GM23338 (cell line): ENCODE measurements at regions not wholly inside any gene's neighbourhood (a gene's known extent, or its start where the extent isn't known, plus 50 kb on each side); places are given as distances from the start of the nearest gene placed in this dataset.

Experiments used
- ATAC-seq: fragments of 200-7000 bp; cut with Tn5 transposase; 3 replicates; pipeline ENCODE4 v1.9.1; 2020
- DNase-seq: peaks from one replicate; pipeline ENCODE4 v3.0.0-alpha.2; 2015; ENCODE audit warnings: low spot score
- H2AFZ ChIP-seq: fragments of 200-600 bp; sonication (generic); 2 replicates; pipeline ENCODE4 v1.8.0; 2016; ENCODE audit warnings: antibody characterized with exemption, mild to moderate bottlenecking, moderate library complexity
- H3F3A ChIP-seq: fragments of 200-600 bp; sonication (generic); replicated peaks from 2 replicates; pipeline ENCODE4 v1.8.0; 2017; ENCODE audit warnings: antibody characterized with exemption, mixed run types, low read depth
- H3K27ac ChIP-seq: fragments of 200-600 bp; sonication (generic); 2 replicates; pipeline ENCODE4 v1.6.1; 2016; ENCODE audit warnings: low read depth
- H3K27me3 ChIP-seq: fragments of 200-600 bp; sonication (generic); 2 replicates; pipeline ENCODE4 v1.8.0; 2016; ENCODE audit warnings: mild to moderate bottlenecking, mixed run types, moderate library complexity; ENCODE audit not compliant: insufficient read depth
- H3K36me3 ChIP-seq: fragments of 200-600 bp; sonication (generic); 2 replicates; pipeline ENCODE4 v1.8.0; 2016; ENCODE audit warnings: mild to moderate bottlenecking; ENCODE audit not compliant: insufficient read depth
- H3K4me1 ChIP-seq: fragments of 200-600 bp; sonication (generic); 2 replicates; pipeline ENCODE4 v1.8.0; 2016; ENCODE audit warnings: mild to moderate bottlenecking, moderate library complexity; ENCODE audit not compliant: insufficient read depth
- H3K4me2 ChIP-seq: fragments of 200-600 bp; sonication (generic); 2 replicates; pipeline ENCODE4 v1.7.1; 2017; ENCODE audit warnings: mixed run types
- H3K4me3 ChIP-seq: fragments of 200-600 bp; sonication (generic); 2 replicates; pipeline ENCODE4 v1.6.1; 2016; ENCODE audit warnings: mixed run types
- H3K79me2 ChIP-seq: fragments of 200-600 bp; sonication (generic); replicated peaks from 2 replicates; pipeline ENCODE4 v1.8.0; 2017; ENCODE audit warnings: mild to moderate bottlenecking; ENCODE audit not compliant: insufficient read depth
- H3K9me2 ChIP-seq: fragments of 200-600 bp; sonication (generic); 2 replicates; pipeline ENCODE4 v1.8.0; 2017; ENCODE audit not compliant: insufficient read depth
- H4K20me1 ChIP-seq: fragments of 200-600 bp; sonication (generic); replicated peaks from 2 replicates; pipeline ENCODE4 v1.8.0; 2017; ENCODE audit warnings: mild to moderate bottlenecking; ENCODE audit not compliant: insufficient read depth
- H3K27ac Mint-ChIP-seq: 2 replicates; pipeline ENCODE4 v1.8.0; 2020; ENCODE audit warnings: inconsistent platforms, mild to moderate bottlenecking, moderate library complexity, mixed read lengths
- H3K27me3 Mint-ChIP-seq: 3 replicates; pipeline ENCODE4 v1.8.0; 2022; ENCODE audit warnings: low read depth, mild to moderate bottlenecking, moderate library complexity, mixed read lengths, inconsistent platforms; ENCODE audit not compliant: insufficient read depth, poor library complexity
- H3K36me3 Mint-ChIP-seq: 3 replicates; pipeline ENCODE4 v1.8.0; 2021; ENCODE audit warnings: low read depth, mild to moderate bottlenecking, inconsistent platforms, moderate library complexity, mixed read lengths
- H3K4me1 Mint-ChIP-seq: 3 replicates; pipeline ENCODE4 v1.8.0; 2020; ENCODE audit warnings: mild to moderate bottlenecking, inconsistent platforms, mixed read lengths
- H3K4me3 Mint-ChIP-seq: 3 replicates; pipeline ENCODE4 v1.8.0; 2021; ENCODE audit warnings: moderate library complexity, mild to moderate bottlenecking, inconsistent platforms, mixed read lengths
- H3K9me3 Mint-ChIP-seq: 3 replicates; pipeline ENCODE4 v1.8.0; 2020; ENCODE audit warnings: moderate library complexity, mild to moderate bottlenecking, inconsistent platforms, mixed read lengths
- CREB1 ChIP-seq: fragments of 250-450 bp; sonication (Bioruptor Pico); IDR thresholded peaks from 2 replicates; pipeline ENCODE4 v1.5.0; 2020; ENCODE audit warnings: low read depth, mild to moderate bottlenecking, moderate library complexity
- EZH2 ChIP-seq: fragments of 200-600 bp; sonication (generic); IDR thresholded peaks from one replicate; pipeline ENCODE4 v1.8.0; 2017; ENCODE audit warnings: antibody characterized with exemption, mild to moderate bottlenecking, low read depth; ENCODE audit not compliant: unreplicated experiment
- EZH2phosphoT487 ChIP-seq: fragments of 200-600 bp; sonication (generic); IDR thresholded peaks from one replicate; pipeline ENCODE4 v1.8.1; 2018; ENCODE audit warnings: antibody characterized with exemption; ENCODE audit not compliant: unreplicated experiment
- JUNB ChIP-seq: IDR thresholded peaks from one replicate; pipeline ENCODE4 v1.6.1; 2016; ENCODE audit warnings: antibody characterized with exemption; ENCODE audit not compliant: unreplicated experiment
- NANOG ChIP-seq: IDR thresholded peaks from 2 replicates; pipeline ENCODE4 v1.6.1; 2016; ENCODE audit warnings: antibody characterized with exemption, borderline replicate concordance
- POLR2AphosphoS5 ChIP-seq: IDR thresholded peaks from 2 replicates; pipeline ENCODE4 v1.6.1; 2016; ENCODE audit warnings: antibody characterized with exemption, low read depth
- STAT1 ChIP-seq: IDR thresholded peaks from one replicate; pipeline ENCODE4 v1.6.1; 2016; ENCODE audit warnings: antibody characterized with exemption; ENCODE audit not compliant: unreplicated experiment
- ZNF114 ChIP-seq: fragments of 250-450 bp; sonication (Bioruptor Pico); IDR thresholded peaks from 2 replicates; pipeline ENCODE4 v1.5.0; 2020; ENCODE audit warnings: mild to moderate bottlenecking, moderate library complexity
- ZNF331 ChIP-seq: fragments of 250-450 bp; sonication (Bioruptor Pico); IDR thresholded peaks from 2 replicates; pipeline ENCODE4 v1.5.0; 2020; ENCODE audit warnings: low read depth, mild to moderate bottlenecking, moderate library complexity
- TF ChIP-seq, protein P1 (sequence below), 2 experiments: fragments of 200-600 bp in 1 of 2; sonication (generic) in 1 of 2; conservative IDR thresholded peaks; 2 replicates each; pipeline versions ENCODE4 v1.5.1 to v1.6.1; 2016 to 2017; ENCODE audit warnings: antibody characterized with exemption in 2 of 2, low read depth in 2 of 2, mild to moderate bottlenecking in 2 of 2, moderate library complexity in 1 of 2
- TF ChIP-seq, protein P2 (sequence below): IDR thresholded peaks from 2 replicates; pipeline ENCODE4 v1.6.1; 2016; ENCODE audit warnings: antibody characterized with exemption
- TF ChIP-seq, protein P3 (sequence below): IDR thresholded peaks from one replicate; pipeline ENCODE4 v1.6.1; 2018; ENCODE audit warnings: antibody characterized with exemption; ENCODE audit not compliant: unreplicated experiment

DNA sequence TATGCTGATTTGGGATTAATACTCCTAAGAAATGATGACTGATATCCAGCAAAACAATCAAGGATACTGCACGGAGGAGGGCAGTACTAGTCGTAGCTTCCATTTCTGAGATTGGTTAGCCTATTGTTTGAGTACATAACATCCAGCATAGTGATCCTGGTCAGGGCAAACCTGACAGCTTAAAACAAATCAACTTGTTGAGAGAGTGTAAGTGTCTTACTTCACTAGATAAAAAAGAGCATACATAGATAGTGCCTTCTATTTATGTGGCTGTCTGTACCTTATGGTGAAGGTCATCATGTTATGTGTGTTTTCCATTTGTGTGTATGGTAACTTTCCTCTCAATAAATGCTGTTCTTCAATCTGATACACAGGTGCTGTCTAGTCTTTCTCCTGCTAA is 228.4 kb downstream of the PTGER3 start (continued):
- TF ChIP-seq, protein P1, sequence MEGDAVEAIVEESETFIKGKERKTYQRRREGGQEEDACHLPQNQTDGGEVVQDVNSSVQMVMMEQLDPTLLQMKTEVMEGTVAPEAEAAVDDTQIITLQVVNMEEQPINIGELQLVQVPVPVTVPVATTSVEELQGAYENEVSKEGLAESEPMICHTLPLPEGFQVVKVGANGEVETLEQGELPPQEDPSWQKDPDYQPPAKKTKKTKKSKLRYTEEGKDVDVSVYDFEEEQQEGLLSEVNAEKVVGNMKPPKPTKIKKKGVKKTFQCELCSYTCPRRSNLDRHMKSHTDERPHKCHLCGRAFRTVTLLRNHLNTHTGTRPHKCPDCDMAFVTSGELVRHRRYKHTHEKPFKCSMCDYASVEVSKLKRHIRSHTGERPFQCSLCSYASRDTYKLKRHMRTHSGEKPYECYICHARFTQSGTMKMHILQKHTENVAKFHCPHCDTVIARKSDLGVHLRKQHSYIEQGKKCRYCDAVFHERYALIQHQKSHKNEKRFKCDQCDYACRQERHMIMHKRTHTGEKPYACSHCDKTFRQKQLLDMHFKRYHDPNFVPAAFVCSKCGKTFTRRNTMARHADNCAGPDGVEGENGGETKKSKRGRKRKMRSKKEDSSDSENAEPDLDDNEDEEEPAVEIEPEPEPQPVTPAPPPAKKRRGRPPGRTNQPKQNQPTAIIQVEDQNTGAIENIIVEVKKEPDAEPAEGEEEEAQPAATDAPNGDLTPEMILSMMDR (conservative IDR thresholded peaks at IDR 0.05; ENCODE audit: low read depth in 2 of 2): no peak
- no peak for TF ChIP-seq EZH2phosphoT487
- TF ChIP-seq ZNF114 (CRISPR knock-in tag): no peak
- TF ChIP-seq CREB1 (CRISPR knock-in tag): no peak
- TF ChIP-seq NANOG: no peak
- no peak for TF ChIP-seq EZH2

DNA sequence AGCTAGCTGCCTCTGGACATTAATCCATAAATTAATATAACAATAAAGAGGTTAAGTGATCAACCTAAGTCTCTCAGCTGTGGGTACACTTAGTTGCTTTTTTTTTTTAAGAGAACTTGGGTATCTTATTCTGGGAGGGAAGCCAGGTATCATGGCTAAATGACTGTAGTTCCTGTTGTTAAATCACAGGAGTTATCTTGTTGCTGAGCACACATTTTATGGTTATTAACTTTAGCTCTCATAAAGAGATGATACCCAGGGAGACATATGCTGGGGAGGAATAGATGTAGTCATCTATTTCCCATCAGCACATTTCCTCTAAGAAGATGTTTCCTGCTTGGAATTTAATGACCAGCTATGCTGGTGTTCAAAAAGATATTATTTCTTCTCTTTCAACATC is 227.8 kb downstream of the PTGER3 start:
- H3K36me3 ChIP-seq: no peaks in the 10 kb centered on the region
- no peaks in the 10 kb centered on the region; the same call in 1 of the 2 replicates for H3K4me1 ChIP-seq
- H3K9me2 ChIP-seq: no peaks in the 10 kb centered on the region
- no peak overlapping the region for H3K27ac ChIP-seq
- no peak overlapping the region for H3K4me2 ChIP-seq
- H3K27me3 Mint-ChIP-seq: no peaks in the 10 kb centered on the region
- no peak overlapping the region for H3K4me3 ChIP-seq
- H2AFZ ChIP-seq: no peak overlapping the region
- no peaks in the 10 kb centered on the region for H3F3A ChIP-seq
- H3K9me3 Mint-ChIP-seq: no peaks in the 10 kb centered on the region
- H3K27me3 ChIP-seq: no peaks in the 10 kb centered on the region
- H3K79me2 ChIP-seq: no peaks in the 10 kb centered on the region
- no peak for ATAC-seq
- no peak overlapping the region for H3K27ac Mint-ChIP-seq
- H4K20me1 ChIP-seq: no peaks in the 10 kb centered on the region
- no peaks in the 10 kb centered on the region for H3K36me3 Mint-ChIP-seq
- H3K4me3 Mint-ChIP-seq: no peak overlapping the region
- no peaks in the 10 kb centered on the region for H3K4me1 Mint-ChIP-seq
- no peak for DNase-seq
- TF ChIP-seq NANOG (no peak), JUNB (no peak), POLR2AphosphoS5 (no peak), STAT1 (no peak), CREB1 (CRISPR knock-in tag) (no peak), ZNF114 (CRISPR knock-in tag) (no peak), ZNF331 (CRISPR knock-in tag) (no peak)
- TF ChIP-seq, protein P1 (conservative IDR thresholded peaks at IDR 0.05; ENCODE audit: low read depth in 2 of 2): no peak
- TF ChIP-seq, protein P2, sequence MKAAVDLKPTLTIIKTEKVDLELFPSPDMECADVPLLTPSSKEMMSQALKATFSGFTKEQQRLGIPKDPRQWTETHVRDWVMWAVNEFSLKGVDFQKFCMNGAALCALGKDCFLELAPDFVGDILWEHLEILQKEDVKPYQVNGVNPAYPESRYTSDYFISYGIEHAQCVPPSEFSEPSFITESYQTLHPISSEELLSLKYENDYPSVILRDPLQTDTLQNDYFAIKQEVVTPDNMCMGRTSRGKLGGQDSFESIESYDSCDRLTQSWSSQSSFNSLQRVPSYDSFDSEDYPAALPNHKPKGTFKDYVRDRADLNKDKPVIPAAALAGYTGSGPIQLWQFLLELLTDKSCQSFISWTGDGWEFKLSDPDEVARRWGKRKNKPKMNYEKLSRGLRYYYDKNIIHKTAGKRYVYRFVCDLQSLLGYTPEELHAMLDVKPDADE: no peak
- TF ChIP-seq, protein P3, sequence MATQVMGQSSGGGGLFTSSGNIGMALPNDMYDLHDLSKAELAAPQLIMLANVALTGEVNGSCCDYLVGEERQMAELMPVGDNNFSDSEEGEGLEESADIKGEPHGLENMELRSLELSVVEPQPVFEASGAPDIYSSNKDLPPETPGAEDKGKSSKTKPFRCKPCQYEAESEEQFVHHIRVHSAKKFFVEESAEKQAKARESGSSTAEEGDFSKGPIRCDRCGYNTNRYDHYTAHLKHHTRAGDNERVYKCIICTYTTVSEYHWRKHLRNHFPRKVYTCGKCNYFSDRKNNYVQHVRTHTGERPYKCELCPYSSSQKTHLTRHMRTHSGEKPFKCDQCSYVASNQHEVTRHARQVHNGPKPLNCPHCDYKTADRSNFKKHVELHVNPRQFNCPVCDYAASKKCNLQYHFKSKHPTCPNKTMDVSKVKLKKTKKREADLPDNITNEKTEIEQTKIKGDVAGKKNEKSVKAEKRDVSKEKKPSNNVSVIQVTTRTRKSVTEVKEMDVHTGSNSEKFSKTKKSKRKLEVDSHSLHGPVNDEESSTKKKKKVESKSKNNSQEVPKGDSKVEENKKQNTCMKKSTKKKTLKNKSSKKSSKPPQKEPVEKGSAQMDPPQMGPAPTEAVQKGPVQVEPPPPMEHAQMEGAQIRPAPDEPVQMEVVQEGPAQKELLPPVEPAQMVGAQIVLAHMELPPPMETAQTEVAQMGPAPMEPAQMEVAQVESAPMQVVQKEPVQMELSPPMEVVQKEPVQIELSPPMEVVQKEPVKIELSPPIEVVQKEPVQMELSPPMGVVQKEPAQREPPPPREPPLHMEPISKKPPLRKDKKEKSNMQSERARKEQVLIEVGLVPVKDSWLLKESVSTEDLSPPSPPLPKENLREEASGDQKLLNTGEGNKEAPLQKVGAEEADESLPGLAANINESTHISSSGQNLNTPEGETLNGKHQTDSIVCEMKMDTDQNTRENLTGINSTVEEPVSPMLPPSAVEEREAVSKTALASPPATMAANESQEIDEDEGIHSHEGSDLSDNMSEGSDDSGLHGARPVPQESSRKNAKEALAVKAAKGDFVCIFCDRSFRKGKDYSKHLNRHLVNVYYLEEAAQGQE: no peak
